ENCODE measurements at regions not wholly inside any gene's neighbourhood (a gene's known extent, or its start where the extent isn't known, plus 50 kb on each side); places are given as distances from the start of the nearest gene placed in this dataset.

DNA sequence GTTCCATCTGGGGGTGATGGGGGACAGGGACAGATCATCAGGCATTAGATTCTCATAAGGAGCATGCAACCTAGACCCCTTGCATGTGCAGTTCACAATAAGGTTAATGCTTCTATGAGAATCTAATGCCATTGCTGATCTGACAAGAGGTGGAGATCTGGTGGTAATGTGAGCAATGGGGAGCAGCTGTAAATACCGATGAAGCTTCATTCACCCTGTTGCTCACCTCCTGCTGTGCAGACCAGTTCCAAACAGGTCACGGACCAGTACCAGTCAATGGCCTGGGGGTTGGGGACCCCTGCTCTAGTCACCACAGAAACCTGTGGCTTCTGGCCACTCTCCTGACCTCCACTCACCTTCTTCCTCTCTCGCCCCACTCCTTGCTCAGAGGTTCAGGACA lies 229.9 kb downstream of the PTPRU start:
- TF ChIP-seq, protein P1, sequence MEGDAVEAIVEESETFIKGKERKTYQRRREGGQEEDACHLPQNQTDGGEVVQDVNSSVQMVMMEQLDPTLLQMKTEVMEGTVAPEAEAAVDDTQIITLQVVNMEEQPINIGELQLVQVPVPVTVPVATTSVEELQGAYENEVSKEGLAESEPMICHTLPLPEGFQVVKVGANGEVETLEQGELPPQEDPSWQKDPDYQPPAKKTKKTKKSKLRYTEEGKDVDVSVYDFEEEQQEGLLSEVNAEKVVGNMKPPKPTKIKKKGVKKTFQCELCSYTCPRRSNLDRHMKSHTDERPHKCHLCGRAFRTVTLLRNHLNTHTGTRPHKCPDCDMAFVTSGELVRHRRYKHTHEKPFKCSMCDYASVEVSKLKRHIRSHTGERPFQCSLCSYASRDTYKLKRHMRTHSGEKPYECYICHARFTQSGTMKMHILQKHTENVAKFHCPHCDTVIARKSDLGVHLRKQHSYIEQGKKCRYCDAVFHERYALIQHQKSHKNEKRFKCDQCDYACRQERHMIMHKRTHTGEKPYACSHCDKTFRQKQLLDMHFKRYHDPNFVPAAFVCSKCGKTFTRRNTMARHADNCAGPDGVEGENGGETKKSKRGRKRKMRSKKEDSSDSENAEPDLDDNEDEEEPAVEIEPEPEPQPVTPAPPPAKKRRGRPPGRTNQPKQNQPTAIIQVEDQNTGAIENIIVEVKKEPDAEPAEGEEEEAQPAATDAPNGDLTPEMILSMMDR (conservative IDR thresholded peaks at IDR 0.05; ENCODE audit: low read length), result no peak
- TF ChIP-seq EZH2phosphoT487 (IDR thresholded peaks at IDR 0.05; ENCODE audit: borderline replicate concordance), result no peak
